Large intestine (tissue), 3 donors: ENCODE measurements at regions not wholly inside any gene's neighbourhood (a gene's known extent, or its start where the extent isn't known, plus 50 kb on each side); places are given as distances from the start of the nearest gene placed in this dataset.
A peak's percentile ranks its signal among the peaks of the same experiment; 100 is the strongest.
"Not testable (repeated sequence)": the region's sequence is repeated elsewhere in the genome, so short reads cannot be mapped to it uniquely, and the experiment has no call there.

Experiments used
- DNase-seq, 2 donors: peaks; one replicate each; pipeline versions ENCODE4 v3.0.0 to v3.0.0-alpha.2; 2013
- H3K27ac ChIP-seq: one replicate; pipeline ENCODE4 v1.5.1; 2013; ENCODE audit warnings: low read length
- H3K27me3 ChIP-seq: 2 replicates; pipeline ENCODE4 v1.6.1; 2013; ENCODE audit warnings: low read length; ENCODE audit not compliant: control insufficient read depth, insufficient read depth
- H3K36me3 ChIP-seq: 2 replicates; pipeline ENCODE4 v1.6.1; 2013; ENCODE audit warnings: low read length; ENCODE audit not compliant: control insufficient read depth, insufficient read depth
- H3K4me1 ChIP-seq: one replicate; pipeline ENCODE4 v1.6.1; 2013; ENCODE audit warnings: low read length; ENCODE audit not compliant: control insufficient read depth, insufficient read depth
- H3K4me3 ChIP-seq: one replicate; pipeline ENCODE4 v1.5.1; 2013; ENCODE audit warnings: low read length
- H3K9me3 ChIP-seq: one replicate; pipeline ENCODE4 v1.6.1; 2013; ENCODE audit warnings: mild to moderate bottlenecking, low read depth, low read length, moderate library complexity; ENCODE audit not compliant: control insufficient read depth
- WGBS: methylation state at CpG from one replicate; pipeline ENCODE4 v1.1.5; 2013; ENCODE audit warnings: low lambda C conversion rate; ENCODE audit not compliant: insufficient coverage; 5-methylcytosine and 5-hydroxymethylcytosine counted together

- DNase-seq, result not testable (repeated sequence)
Observed at GRCh38 chr16:29271721-29272675, 134.5 kb downstream of the NPIPB11 start.

DNA sequence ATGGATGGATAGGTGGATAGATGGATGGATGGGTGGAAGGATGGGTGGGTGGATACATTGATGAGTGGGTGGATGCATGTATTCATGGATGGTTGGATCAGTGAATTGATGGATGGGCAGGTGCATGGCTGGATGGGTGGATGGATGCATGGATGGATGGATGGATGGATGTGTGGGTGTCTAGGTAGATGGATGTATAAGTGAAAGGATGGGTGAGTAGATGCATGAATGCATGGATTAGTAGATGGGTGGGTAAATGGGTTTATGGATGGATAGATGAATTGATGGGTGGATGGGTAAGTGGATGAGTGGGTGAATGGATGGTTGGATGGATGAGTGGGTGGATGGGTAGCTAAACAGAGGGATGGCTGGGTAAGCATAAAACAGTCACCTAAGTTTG, 135.6 kb downstream of the NPIPB11 start:
- DNase-seq, H3K27ac ChIP-seq: not testable (repeated sequence)

More at GRCh38 chr16:29271721-29272675, 134.5 kb downstream of the NPIPB11 start:
- H3K4me3 ChIP-seq, H3K27ac ChIP-seq, H3K9me3 ChIP-seq, H3K27me3 ChIP-seq, H3K4me1 ChIP-seq, H3K36me3 ChIP-seq: not testable (repeated sequence)
- WGBS, result no CpG with 5 or more reads among the region's 19 CpGs

DNA sequence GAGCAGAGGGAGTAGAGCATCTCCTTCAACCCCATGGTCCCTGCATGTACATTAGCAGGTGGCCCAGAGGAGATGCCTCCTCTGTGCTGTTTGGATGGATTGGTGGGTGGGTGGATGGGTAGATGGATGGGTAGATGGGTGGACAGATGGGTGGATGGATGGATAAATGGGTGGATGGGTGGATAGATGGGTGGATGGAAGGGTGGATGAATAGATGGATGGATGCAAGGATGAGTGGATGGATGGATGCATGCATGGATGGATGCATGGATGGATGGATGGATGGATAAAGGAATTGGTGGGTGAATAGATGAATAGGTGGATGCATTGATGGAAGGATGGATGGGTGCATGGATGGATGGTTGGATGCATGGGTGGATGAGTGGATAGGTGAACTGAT, 136.5 kb downstream of the NPIPB11 start:
- H3K27ac ChIP-seq, H3K4me3 ChIP-seq, H3K9me3 ChIP-seq, H3K27me3 ChIP-seq, H3K4me1 ChIP-seq, H3K36me3 ChIP-seq, DNase-seq: not testable (repeated sequence)

More for the DNA sequence above, 135.6 kb downstream of the NPIPB11 start:
- H3K9me3 ChIP-seq, H3K36me3 ChIP-seq, H3K4me3 ChIP-seq, H3K27me3 ChIP-seq, H3K4me1 ChIP-seq: not testable (repeated sequence)

- H3K27me3 ChIP-seq, H3K9me3 ChIP-seq, H3K27ac ChIP-seq: not testable (repeated sequence)
Observed at GRCh38 chr16:29269192-29269811, 137.2 kb downstream of the NPIPB11 start.

DNA sequence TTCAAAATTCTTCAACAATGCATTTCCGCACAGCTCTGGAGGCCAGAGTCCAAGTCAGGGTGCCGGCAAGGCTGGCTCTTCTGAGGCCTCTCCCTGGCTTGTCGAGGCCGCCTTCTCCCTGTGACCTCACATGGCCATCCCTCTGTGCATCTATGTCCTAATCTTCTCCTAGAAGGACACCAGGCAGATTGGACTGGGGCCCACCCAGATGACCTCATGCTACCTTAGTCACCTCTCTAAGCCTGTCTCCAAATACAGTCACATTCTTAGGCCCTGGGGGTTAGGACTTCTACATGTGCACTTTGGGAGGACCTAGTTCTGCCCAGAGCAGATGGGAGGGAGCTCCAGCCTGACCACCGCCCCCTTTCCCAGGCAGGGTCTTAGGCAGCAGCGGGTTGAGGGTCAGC, 137.7 kb downstream of the NPIPB11 start:
- peak in 1 of 2 donors; percentile 53 for DNase-seq
- not testable (repeated sequence) for H3K4me3 ChIP-seq, H3K36me3 ChIP-seq, H3K9me3 ChIP-seq, H3K27me3 ChIP-seq, H3K27ac ChIP-seq
- no CpG with 5 or more reads among the region's 6 CpGs for WGBS
- peaks cover 10% of the 10 kb centered on the region for H3K4me1 ChIP-seq

More at GRCh38 chr16:29269192-29269811, 137.2 kb downstream of the NPIPB11 start:
- not testable (repeated sequence) for H3K4me3 ChIP-seq, DNase-seq, H3K36me3 ChIP-seq, H3K4me1 ChIP-seq
- no CpG with 5 or more reads among the region's 10 CpGs for WGBS

DNA sequence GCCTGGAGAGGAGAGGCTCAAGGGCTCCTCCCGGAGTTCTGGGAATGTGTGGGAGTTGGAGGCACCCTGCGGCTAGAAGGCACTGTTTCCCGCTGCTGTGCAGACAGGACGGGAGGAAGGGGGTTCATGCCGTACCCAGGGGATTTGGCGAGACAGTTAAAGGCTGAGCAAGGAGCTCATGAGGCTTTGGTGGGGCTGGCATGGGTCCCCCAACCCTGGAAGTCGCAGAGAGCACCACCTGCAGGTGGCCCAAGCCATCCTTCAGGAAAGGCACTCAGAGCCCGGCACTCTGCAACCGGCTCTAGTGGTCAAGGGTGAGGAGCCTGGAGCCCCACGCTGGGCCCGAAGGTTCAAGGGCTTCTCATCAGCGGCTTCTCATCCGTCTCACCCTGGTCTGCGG, 138.2 kb downstream of the NPIPB11 start:
- H3K4me1 ChIP-seq, result peaks cover 14% of the 10 kb centered on the region
- WGBS, result no CpG with 5 or more reads among the region's 14 CpGs

DNA sequence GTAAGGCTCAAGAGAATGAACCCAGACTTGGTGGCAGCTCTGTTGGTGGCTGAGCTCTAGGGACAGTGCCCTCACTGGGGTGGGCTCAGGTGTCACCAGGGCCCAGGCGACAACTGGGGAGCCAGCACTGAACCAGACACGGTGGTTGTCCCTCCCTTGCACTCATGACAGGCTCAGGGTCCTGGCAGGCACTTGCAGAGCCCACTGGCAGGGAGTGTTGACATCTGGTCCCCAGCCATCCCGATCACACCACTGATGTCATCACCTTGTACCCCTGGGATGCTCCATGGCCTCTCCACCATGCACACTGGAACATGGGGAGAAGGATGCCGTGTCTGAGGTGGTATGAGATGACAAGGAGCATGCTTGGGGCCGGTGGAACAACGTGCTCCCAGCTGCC, 138.6 kb downstream of the NPIPB11 start:
- no CpG with 5 or more reads among the region's 6 CpGs for WGBS
- not testable (repeated sequence) for H3K4me3 ChIP-seq, H3K36me3 ChIP-seq, H3K27ac ChIP-seq, H3K27me3 ChIP-seq, H3K9me3 ChIP-seq, DNase-seq
- peaks cover 15% of the 10 kb centered on the region for H3K4me1 ChIP-seq

More for the DNA sequence above, 138.2 kb downstream of the NPIPB11 start:
- H3K27ac ChIP-seq, H3K36me3 ChIP-seq, DNase-seq, H3K4me3 ChIP-seq, H3K27me3 ChIP-seq, H3K9me3 ChIP-seq: not testable (repeated sequence)

GRCh38 chr16:29267055-29267619, 139.4 kb downstream of the NPIPB11 start:
- H3K27ac ChIP-seq, DNase-seq, H3K4me3 ChIP-seq, H3K36me3 ChIP-seq, H3K27me3 ChIP-seq, H3K9me3 ChIP-seq: not testable (repeated sequence)
- WGBS, result no CpG with 5 or more reads among the region's 16 CpGs
- peaks cover 23% of the 10 kb centered on the region for H3K4me1 ChIP-seq

GRCh38 chr16:29266612-29267011, 139.9 kb downstream of the NPIPB11 start:
- H3K4me1 ChIP-seq, result peaks cover 26% of the 10 kb centered on the region
- not testable (repeated sequence) for H3K36me3 ChIP-seq, H3K27me3 ChIP-seq, H3K4me3 ChIP-seq, H3K9me3 ChIP-seq, H3K27ac ChIP-seq, DNase-seq
- 60% methylated on average over 1 of the region's 7 CpGs for WGBS

GRCh38 chr16:29265255-29265853, 141.2 kb downstream of the NPIPB11 start:
- DNase-seq, result peak; percentile 75 to 80
- H3K9me3 ChIP-seq, H3K4me3 ChIP-seq, H3K27me3 ChIP-seq, H3K36me3 ChIP-seq: not testable (repeated sequence)
- peak overlapping the region; percentile 45 for H3K27ac ChIP-seq
- WGBS, result no CpG with 5 or more reads among the region's 9 CpGs
- peaks cover 32% of the 10 kb centered on the region for H3K4me1 ChIP-seq
